ENCODE measurements at regions not wholly inside any gene's neighbourhood (a gene's known extent, or its start where the extent isn't known, plus 50 kb on each side); places are given as distances from the start of the nearest gene placed in this dataset.
"Not testable (repeated sequence)": the region's sequence is repeated elsewhere in the genome, so short reads cannot be mapped to it uniquely, and the experiment has no call there.

- no peaks in the 10 kb centered on the region for H3K36me3 ChIP-seq
- H3K27me3 ChIP-seq, result peaks cover 0 to 3% of the 10 kb centered on the region in 2 donors
Measured at GRCh38 chr20:24855848-24856247, 93.2 kb upstream of the CST7 start.

GRCh38 chr20:24858500-24858899, 90.6 kb upstream of the CST7 start:
- H3K27me3 ChIP-seq; intact Hi-C loops (cut with DNase I; ENCODE audit: low total_unique reads); H3K27ac ChIP-seq; H3K36me3 ChIP-seq; H3K4me1 ChIP-seq; H3K4me3 ChIP-seq; DNase-seq: not testable (repeated sequence)
- H3K9me3 ChIP-seq, result peaks cover 0 to 10% (median 0%) of the 10 kb centered on the region in 3 donors

More at GRCh38 chr20:24855848-24856247, 93.2 kb upstream of the CST7 start:
- no peak overlapping the region for H3K27ac ChIP-seq
- intact Hi-C loops (cut with DNase I; ENCODE audit: low total_unique reads), result no loop called here
- H3K4me1 ChIP-seq, result no peaks in the 10 kb centered on the region
- peaks cover 0 to 10% (median 0%) of the 10 kb centered on the region in 3 donors for H3K9me3 ChIP-seq
- no peak for TF ChIP-seq CTCF (IDR thresholded peaks at IDR 0.05)
- no peak overlapping the region for H3K4me3 ChIP-seq
- no peak for DNase-seq

DNA sequence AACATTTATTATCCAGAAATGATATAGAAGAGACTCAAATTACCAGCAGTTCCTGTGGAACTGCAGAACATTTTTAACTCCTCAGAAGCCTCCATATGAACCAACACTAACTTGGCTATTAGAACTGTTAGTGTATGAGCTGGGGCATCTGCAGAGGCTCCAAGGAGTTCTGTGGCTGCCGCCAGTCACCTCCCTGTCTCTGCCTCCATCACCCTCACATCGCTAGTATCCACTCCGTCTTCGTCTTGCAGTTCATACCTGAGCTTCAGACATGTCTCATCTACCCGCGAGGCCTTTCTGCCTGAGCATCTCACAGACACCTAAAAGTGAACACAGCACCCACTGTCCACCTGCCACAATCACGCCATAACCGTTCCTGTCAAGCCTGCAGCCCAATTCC, 89.5 kb upstream of the CST7 start:
- H3K27ac ChIP-seq, result no peak overlapping the region
- no peaks in the 10 kb centered on the region for H3K4me1 ChIP-seq
- DNase-seq, result no peak
- peaks cover 0 to 6% (median 3%) of the 10 kb centered on the region in 3 donors for H3K9me3 ChIP-seq
- TF ChIP-seq CTCF (IDR thresholded peaks at IDR 0.05), result no peak
- intact Hi-C loops (cut with DNase I; ENCODE audit: low total_unique reads), result no loop called here
- peaks cover 0 to 3% of the 10 kb centered on the region in 2 donors for H3K27me3 ChIP-seq
- H3K4me3 ChIP-seq, result no peak overlapping the region
- H3K36me3 ChIP-seq, result no peaks in the 10 kb centered on the region

GRCh38 chr20:24862186-24862585, 86.9 kb upstream of the CST7 start:
- Histone ChIP-seq H3K4me3 (no peak overlapping the region), H3K27me3 (peaks cover 0 to 3% of the 10 kb centered on the region in 2 donors), H3K4me1 (no peaks in the 10 kb centered on the region), H3K27ac (no peak overlapping the region), H3K9me3 (peaks cover 0 to 13% (median 4%) of the 10 kb centered on the region in 3 donors), H3K36me3 (no peaks in the 10 kb centered on the region)
- intact Hi-C loops (cut with DNase I; ENCODE audit: low total_unique reads), result no loop called here
- no peak for TF ChIP-seq CTCF (IDR thresholded peaks at IDR 0.05)
- DNase-seq, result no peak

DNA sequence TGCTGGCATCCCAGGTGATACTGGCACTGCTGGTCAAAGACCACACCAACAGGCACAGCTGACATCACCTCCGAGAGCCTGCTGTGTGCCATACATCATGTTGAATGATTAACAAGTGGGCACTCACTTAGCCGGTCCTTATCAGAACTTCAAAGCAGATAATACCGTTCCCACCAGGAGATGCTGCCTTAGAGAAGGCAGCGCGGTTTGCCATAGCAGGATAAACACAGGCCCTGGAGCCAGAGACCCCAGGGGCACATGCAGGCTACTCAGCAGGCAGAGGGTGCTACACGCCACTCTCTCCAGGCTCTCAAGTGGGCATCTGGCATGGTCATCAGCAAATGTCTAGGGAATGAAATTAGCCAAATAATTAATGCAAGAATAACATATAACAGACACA, 86.5 kb upstream of the CST7 start:
- intact Hi-C loops (cut with DNase I; ENCODE audit: low total_unique reads), result no loop called here
- peaks cover 0 to 3% of the 10 kb centered on the region in 2 donors for H3K27me3 ChIP-seq
- TF ChIP-seq CTCF (IDR thresholded peaks at IDR 0.05), result no peak
- H3K36me3 ChIP-seq, result no peaks in the 10 kb centered on the region
- H3K4me1 ChIP-seq, result no peaks in the 10 kb centered on the region
- no peak overlapping the region for H3K4me3 ChIP-seq
- H3K27ac ChIP-seq, result no peak overlapping the region
- H3K9me3 ChIP-seq, result peaks cover 0 to 13% (median 4%) of the 10 kb centered on the region in 3 donors
- no peak for DNase-seq

GRCh38 chr20:24863356-24863755, 85.7 kb upstream of the CST7 start:
- no peak for TF ChIP-seq CTCF (IDR thresholded peaks at IDR 0.05)
- no peaks in the 10 kb centered on the region for H3K4me1 ChIP-seq
- no peak overlapping the region for H3K27ac ChIP-seq
- H3K36me3 ChIP-seq, result no peaks in the 10 kb centered on the region
- H3K4me3 ChIP-seq, result no peak overlapping the region
- peaks cover 0 to 3% of the 10 kb centered on the region in 2 donors for H3K27me3 ChIP-seq
- no peak for DNase-seq
- intact Hi-C loops (cut with DNase I; ENCODE audit: low total_unique reads), result no loop called here
- peaks cover 0 to 13% (median 4%) of the 10 kb centered on the region in 3 donors for H3K9me3 ChIP-seq
